ENCODE measurements at regions not wholly inside any gene's neighbourhood (a gene's known extent, or its start where the extent isn't known, plus 50 kb on each side); places are given as distances from the start of the nearest gene placed in this dataset.
"Not testable (repeated sequence)": the region's sequence is repeated elsewhere in the genome, so short reads cannot be mapped to it uniquely, and the experiment has no call there.

- no peak for DNase-seq (ENCODE audit: low read depth)
Observed at GRCh38 chrX:47776292-47777006, 60.3 kb upstream of the ZNF81 start.

DNA sequence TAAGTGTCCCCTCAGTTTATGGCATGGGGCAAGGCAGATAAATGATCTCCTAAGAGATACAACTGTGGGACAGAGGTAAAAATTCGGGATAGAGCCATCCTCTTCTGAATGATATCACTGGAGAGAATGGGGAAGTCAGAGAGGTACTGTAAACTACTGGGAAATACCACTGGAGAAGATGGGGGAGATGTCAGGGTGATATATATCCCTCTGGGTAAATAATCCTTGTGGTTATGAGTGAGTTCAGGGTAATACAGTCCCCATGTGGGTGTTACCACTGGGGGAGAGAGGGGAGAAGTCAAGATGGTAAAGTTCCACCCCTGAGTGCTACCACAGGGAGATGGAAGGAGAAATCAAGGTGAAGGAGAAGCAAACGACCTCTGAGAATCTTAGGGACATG lies 63.9 kb upstream of the ZNF81 start:
- no peak for DNase-seq (ENCODE audit: low read depth)

DNA sequence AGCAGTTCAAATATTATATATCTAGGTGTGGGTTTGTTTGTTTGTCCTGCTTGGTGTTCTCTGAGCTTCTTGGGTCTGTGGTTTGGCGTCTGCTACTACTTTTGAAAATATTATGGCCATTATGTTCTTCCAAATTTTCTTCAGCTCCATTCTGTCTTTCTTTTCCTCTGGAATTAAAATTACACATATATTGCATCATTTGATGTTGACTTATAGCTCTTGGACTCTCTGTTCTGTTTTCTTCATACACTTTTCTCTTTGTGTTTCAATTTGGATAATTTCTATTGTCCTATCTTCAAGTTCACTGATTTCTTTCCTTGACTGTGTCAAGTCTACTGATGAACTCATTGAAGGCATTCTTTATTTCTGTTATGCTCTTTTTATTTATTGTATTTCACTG lies 65.2 kb upstream of the ZNF81 start:
- DNase-seq (ENCODE audit: low read depth): no peak

GRCh38 chrX:47762826-47763225 lies 73.9 kb upstream of the ZNF81 start:
- DNase-seq (ENCODE audit: low read depth): not testable (repeated sequence)

DNA sequence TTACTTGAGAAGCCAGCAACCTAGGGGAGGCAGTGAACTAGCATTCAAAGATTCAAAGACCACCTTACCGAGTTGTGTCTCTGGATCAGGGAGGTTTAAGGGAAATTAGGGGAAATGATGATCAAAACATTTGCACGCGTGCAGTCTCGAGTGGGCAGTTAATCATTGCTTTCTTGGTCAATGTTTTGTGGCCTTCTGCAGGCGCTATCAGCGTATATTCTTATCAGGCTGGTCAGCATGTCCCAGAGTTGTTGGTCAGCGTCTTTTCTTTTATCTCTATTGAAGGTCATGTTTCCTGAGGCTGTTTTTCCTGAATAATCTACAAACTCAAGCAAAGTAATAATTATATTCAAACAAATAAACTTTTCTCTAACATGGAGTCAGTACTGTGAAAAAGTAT lies 84.0 kb upstream of the ZNF81 start:
- DNase-seq (ENCODE audit: low read depth): no peak

DNA sequence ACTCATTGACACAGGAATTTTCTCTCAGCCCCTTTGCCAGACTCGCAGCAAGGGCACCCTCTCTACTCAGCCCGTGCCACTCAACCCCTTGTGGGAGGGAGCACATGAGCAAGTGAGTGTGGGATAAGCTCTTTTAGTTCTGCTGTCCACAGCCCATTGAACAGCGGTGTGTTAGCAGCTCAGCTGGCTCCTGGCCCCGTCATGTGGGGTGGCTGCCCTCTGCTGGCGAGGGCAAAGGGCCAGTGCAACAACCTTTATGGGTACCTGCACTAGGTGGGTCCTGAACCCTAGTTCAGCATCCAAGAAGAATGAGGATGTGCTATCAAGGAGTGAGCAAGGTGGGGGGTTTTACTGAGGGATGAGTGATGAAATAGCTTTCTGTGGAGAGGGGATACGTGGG lies 85.0 kb upstream of the ZNF81 start:
- DNase-seq (ENCODE audit: low read depth): peak; percentile 27

- DNase-seq (ENCODE audit: low read depth): no peak
Observed at GRCh38 chrX:47749185-47749967, 87.3 kb upstream of the ZNF81 start.

GRCh38 chrX:47748576-47748975 lies 88.1 kb upstream of the ZNF81 start:
- no peak for DNase-seq (ENCODE audit: low read depth)

- no peak for DNase-seq (ENCODE audit: low read depth)
Observed at GRCh38 chrX:47746446-47746845, 87.5 kb upstream of the UXT start.

- DNase-seq (ENCODE audit: low read depth): no peak
Observed at GRCh38 chrX:47745416-47745815, 86.4 kb upstream of the UXT start.

DNA sequence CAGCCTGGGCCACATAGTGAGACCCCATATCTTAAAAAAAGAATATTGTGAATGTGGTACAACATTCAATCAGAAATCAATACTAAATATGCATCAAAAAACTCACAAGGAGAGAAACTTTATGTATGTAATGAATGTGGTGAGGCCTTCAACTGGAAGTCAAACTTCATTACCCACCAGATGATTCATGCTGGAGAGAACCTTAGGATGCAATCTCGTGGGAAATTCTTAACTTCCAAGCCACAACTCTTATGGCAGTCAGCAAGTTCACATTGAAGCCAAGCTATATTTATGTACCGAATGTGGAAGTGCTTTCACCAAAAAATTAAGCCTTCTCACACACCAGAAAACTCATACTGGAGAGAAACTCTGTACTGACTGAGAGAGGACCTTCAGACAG lies 84.5 kb upstream of the UXT start:
- no peak for DNase-seq (ENCODE audit: low read depth)

DNA sequence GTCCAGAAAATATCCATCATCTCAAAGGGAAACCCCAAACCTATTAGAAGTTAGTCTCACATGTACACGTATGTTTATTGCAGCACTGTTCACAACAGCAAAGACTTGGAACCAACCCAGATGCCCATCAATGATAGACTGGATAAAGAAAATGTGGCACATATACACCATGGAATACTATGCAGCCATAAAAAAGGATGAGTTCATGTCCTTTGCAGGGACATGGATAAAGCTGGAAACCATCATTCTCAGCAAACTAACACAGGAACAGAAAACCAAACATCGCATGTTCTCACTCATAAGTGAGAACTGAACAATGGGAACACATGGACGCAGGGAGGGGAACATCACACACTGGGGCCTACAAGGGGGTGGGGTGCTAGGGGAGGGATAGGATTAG lies 79.9 kb upstream of the UXT start:
- DNase-seq (ENCODE audit: low read depth): not testable (repeated sequence)

- DNase-seq (ENCODE audit: low read depth): peak; percentile 9
Observed at GRCh38 chrX:47723689-47724088, 64.7 kb upstream of the UXT start.

DNA sequence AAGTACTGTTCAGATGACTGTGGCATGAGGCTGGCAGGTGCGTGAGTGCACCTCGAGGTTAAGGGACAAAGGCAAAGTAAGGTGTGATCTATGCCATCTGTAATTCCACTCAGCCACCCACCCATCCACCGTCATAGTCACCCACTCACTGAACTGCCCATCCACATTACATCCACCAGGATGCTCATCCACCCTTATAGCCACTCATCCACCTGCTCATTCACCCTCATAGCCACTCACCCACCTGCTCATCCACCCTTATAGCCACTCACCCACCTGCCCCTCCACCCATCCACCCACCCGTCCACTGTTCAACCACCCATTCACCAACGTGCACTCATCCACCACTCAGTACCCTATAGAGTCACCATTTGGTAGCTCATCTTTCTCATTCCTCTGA lies 64.1 kb upstream of the UXT start:
- no peak for DNase-seq (ENCODE audit: low read depth)

- DNase-seq (ENCODE audit: low read depth): no peak
Observed at GRCh38 chrX:47722260-47722659, 63.3 kb upstream of the UXT start.

DNA sequence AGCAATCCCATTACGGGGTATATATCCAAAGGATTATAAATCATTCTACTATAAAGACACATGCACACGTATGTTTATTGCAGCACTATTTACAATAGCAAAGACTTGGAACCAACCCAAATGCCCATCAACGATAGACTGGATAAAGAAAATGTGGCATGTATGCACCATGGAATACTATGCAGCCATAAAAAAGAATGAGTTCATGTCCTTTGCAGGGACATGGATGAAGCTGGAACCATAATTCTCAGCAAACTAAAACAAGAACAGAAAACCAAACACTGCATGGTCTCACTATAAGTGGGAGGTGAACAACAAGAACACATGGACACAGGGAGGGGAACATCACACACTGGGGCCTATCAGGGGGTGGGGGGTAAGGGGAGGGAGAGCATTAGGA lies 56.1 kb upstream of the UXT start:
- DNase-seq (ENCODE audit: low read depth): not testable (repeated sequence)

DNA sequence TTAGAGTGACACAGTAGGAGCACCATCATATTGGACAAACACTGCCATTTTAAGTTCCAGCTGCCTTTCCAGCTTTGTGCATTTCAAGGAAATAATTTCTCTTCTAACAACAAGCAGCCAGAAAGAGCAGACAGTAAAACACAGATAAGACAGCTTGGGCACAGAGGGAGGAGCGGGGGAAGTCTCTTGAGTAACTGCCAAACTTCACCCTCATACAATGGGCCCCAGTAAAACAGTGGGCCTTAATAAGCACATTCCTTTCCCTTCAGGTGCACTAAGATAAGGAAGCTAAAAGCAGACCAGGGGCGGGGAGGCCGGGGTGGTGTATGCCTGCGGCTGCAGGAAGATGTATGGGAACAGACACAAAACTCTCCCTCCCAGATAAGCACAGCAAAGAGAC lies 53.7 kb upstream of the UXT start:
- DNase-seq (ENCODE audit: low read depth): not testable (repeated sequence)

DNA sequence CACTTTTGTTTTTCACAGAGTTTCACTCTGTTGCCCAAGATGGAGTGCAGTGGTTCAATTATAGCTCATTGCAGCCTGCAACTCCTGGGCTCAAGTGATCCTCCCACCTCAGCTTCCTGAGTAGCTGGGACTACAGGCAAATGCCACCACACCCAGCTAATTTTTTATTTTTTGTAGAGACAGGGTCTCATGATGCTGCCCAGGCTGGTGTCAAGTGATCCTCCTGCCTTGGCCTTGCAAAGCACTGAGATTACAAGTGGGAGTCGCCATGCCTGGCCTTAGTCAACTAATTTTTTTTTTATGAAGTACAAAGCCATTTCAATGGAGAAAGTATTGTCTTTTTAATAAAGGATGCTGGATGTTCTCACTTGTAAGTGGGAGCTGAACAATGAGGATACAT lies 51.3 kb upstream of the UXT start:
- no peak for DNase-seq (ENCODE audit: low read depth)
